Pancreas (tissue), 10 donors: ENCODE measurements at regions not wholly inside any gene's neighbourhood (a gene's known extent, or its start where the extent isn't known, plus 50 kb on each side); places are given as distances from the start of the nearest gene placed in this dataset.

Experiments used
- ATAC-seq, 4 donors: fragments of 200-7000 bp; cut with Tn5 transposase; one replicate each; pipeline versions ENCODE4 v1.8.0 to v1.9.1; 2020; ENCODE audit warnings: mild to moderate bottlenecking in 4 of 4, moderate library complexity in 4 of 4
- DNase-seq, 6 donors: peaks; one replicate each; pipeline ENCODE4 v3.0.0-alpha.2; 2020
- FAIRE-seq: peaks from 2 replicates; lab custom pipeline; 2012; peaks lifted over from hg19 to GRCh38; lab: Jason Lieb, UNC
- H3K27ac ChIP-seq, 4 donors: fragments of 200-600 bp; sonication (generic); 1 replicate in 3 of 4; 2 replicates in 1 of 4; pipeline versions ENCODE4 v1.5.0 to v1.8.0; 2020
- H3K27me3 ChIP-seq, 4 donors: fragments of 200-600 bp; one replicate each; pipeline ENCODE4 v1.8.0; 2021
- H3K36me3 ChIP-seq, 3 donors: fragments of 200-600 bp; sonication (generic) in 1 of 3; one replicate each; pipeline versions ENCODE4 v1.5.0 to v1.8.0; 2020 to 2021
- H3K4me1 ChIP-seq, 3 donors: fragments of 200-600 bp; one replicate each; pipeline ENCODE4 v1.8.0; 2021
- H3K4me3 ChIP-seq, 4 donors: fragments of 200-600 bp; sonication (generic) in 2 of 4; one replicate each; pipeline versions ENCODE4 v1.5.0 to v1.8.0; 2020 to 2021
- H3K9me3 ChIP-seq, 4 donors: fragments of 200-600 bp; one replicate each; pipeline ENCODE4 v1.8.0; 2021
- CTCF ChIP-seq, 4 donors: fragments of 200-600 bp; sonication (generic) in 3 of 4; IDR thresholded peaks; one replicate each; pipeline versions ENCODE4 v1.5.0 to v1.8.0; 2021; ENCODE audit warnings: antibody characterized with exemption in 4 of 4
- WGBS, 2 donors: extraction: QIAGEN DNeasy Blood & Tissue Kit; methylation state at CpG; one replicate each; pipeline ENCODE4 v1.1.7; 2013; 5-methylcytosine and 5-hydroxymethylcytosine counted together
- intact Hi-C, 3 donors: fragments of 100-400 bp; cut with DNase I; formaldehyde crosslinking; loops; one replicate each; pipeline versions ENCODE4 v1.11.1 to v1.14.2; 2022
- donor health status: healthy with polysubstance abuse.
- donor health status: DM: no; HTN: no; CAD: no; lungs with moderate emphysema.
- donor health status: DM: no; HTN: no; CAD: no.
- donor health status: control.
- donor health status: control.
- donor health status: Bipolar disorder and iron deficiency.
- donor health status: DM: yes; HTN: yes; CAD: no.
- donor health status: DM: no; HTN: no; CAD: no.
- donor health status: DM: no; HTN: no; CAD: no.
- donor health status: DM: yes; HTN: yes; CAD: no.

- Histone ChIP-seq H3K36me3 (no peaks in the 10 kb centered on the region), H3K4me3 (no peak overlapping the region), H3K27ac (no peak overlapping the region), H3K4me1 (peaks cover 0 to 11% (median 10%) of the 10 kb centered on the region in 3 donors), H3K27me3 (no peaks in the 10 kb centered on the region), H3K9me3 (no peaks in the 10 kb centered on the region)
- no peak for TF ChIP-seq CTCF (IDR thresholded peaks at IDR 0.05)
- FAIRE-seq (no peak), ATAC-seq (peak in 1 of 4 donors; percentile 16), DNase-seq (no peak)
- 72 to 75% methylated on average over 7 of the region's 7 CpGs for WGBS, 2 donors
- intact Hi-C loops, result no loop called here
Measured at GRCh38 chr4:186807808-186808629, 84.4 kb upstream of the FAT1 start.

GRCh38 chr4:186808630-186809018 is 85.0 kb upstream of the FAT1 start:
- Histone ChIP-seq H3K4me3 (no peak overlapping the region), H3K4me1 (peaks cover 0 to 11% (median 10%) of the 10 kb centered on the region in 3 donors), H3K27me3 (no peaks in the 10 kb centered on the region), H3K9me3 (no peaks in the 10 kb centered on the region), H3K36me3 (no peaks in the 10 kb centered on the region), H3K27ac (no peak overlapping the region)
- intact Hi-C loops, result no loop called here
- DNase-seq, result peak in 1 of 6 donors; percentile 21
- 83 to 87% methylated on average over 7 of the region's 7 CpGs for WGBS, 2 donors
- FAIRE-seq, result no peak
- peak in 1 of 4 donors; percentile 65 for ATAC-seq
- TF ChIP-seq CTCF (IDR thresholded peaks at IDR 0.05), result no peak

- no peak overlapping the region for H3K27ac ChIP-seq
- H3K27me3 ChIP-seq, result no peaks in the 10 kb centered on the region
- no peaks in the 10 kb centered on the region for H3K36me3 ChIP-seq
- no peak overlapping the region for H3K4me3 ChIP-seq
- H3K9me3 ChIP-seq, result no peaks in the 10 kb centered on the region
- no peak for ATAC-seq
- FAIRE-seq, result no peak
- DNase-seq, result no peak
- intact Hi-C loops, result no loop called here
- no peak for TF ChIP-seq CTCF (IDR thresholded peaks at IDR 0.05)
- H3K4me1 ChIP-seq, result peaks cover 0 to 11% (median 10%) of the 10 kb centered on the region in 3 donors
- 97 to 100% methylated on average over 2 of the region's 2 CpGs for WGBS, 2 donors
Measured at GRCh38 chr4:186809070-186809469, 85.4 kb upstream of the FAT1 start.

GRCh38 chr4:186810613-186811150 is 87.0 kb upstream of the FAT1 start:
- 60 to 74% methylated on average over 3 of the region's 3 CpGs for WGBS, 2 donors
- FAIRE-seq (no peak), ATAC-seq (no peak), DNase-seq (no peak)
- Histone ChIP-seq H3K4me3 (no peak overlapping the region), H3K36me3 (no peaks in the 10 kb centered on the region), H3K4me1 (peaks cover 0 to 5% (median 4%) of the 10 kb centered on the region in 3 donors), H3K27ac (no peak overlapping the region), H3K9me3 (no peaks in the 10 kb centered on the region), H3K27me3 (no peaks in the 10 kb centered on the region)
- intact Hi-C loops, result no loop called here
- no peak for TF ChIP-seq CTCF (IDR thresholded peaks at IDR 0.05)

GRCh38 chr4:186812592-186812991 is 88.9 kb upstream of the FAT1 start:
- TF ChIP-seq CTCF (IDR thresholded peaks at IDR 0.05), result no peak
- Histone ChIP-seq H3K4me3 (no peak overlapping the region), H3K27me3 (no peaks in the 10 kb centered on the region), H3K36me3 (no peaks in the 10 kb centered on the region), H3K9me3 (no peaks in the 10 kb centered on the region), H3K27ac (no peak overlapping the region), H3K4me1 (peaks cover 0 to 4% (median 0%) of the 10 kb centered on the region in 3 donors)
- intact Hi-C loops, result no loop called here
- no peak for FAIRE-seq
- no peak for DNase-seq
- no peak for ATAC-seq
